Large intestine (tissue), 3 donors: ENCODE measurements at regions not wholly inside any gene's neighbourhood (a gene's known extent, or its start where the extent isn't known, plus 50 kb on each side); places are given as distances from the start of the nearest gene placed in this dataset.
"Not testable (repeated sequence)": the region's sequence is repeated elsewhere in the genome, so short reads cannot be mapped to it uniquely, and the experiment has no call there.

Experiments used
- DNase-seq, 2 donors: peaks; one replicate each; pipeline versions ENCODE4 v3.0.0 to v3.0.0-alpha.2; 2013
- H3K27ac ChIP-seq: one replicate; pipeline ENCODE4 v1.5.1; 2013; ENCODE audit warnings: low read length
- H3K27me3 ChIP-seq: 2 replicates; pipeline ENCODE4 v1.6.1; 2013; ENCODE audit warnings: low read length; ENCODE audit not compliant: control insufficient read depth, insufficient read depth
- H3K36me3 ChIP-seq: 2 replicates; pipeline ENCODE4 v1.6.1; 2013; ENCODE audit warnings: low read length; ENCODE audit not compliant: control insufficient read depth, insufficient read depth
- H3K4me1 ChIP-seq: one replicate; pipeline ENCODE4 v1.6.1; 2013; ENCODE audit warnings: low read length; ENCODE audit not compliant: control insufficient read depth, insufficient read depth
- H3K4me3 ChIP-seq: one replicate; pipeline ENCODE4 v1.5.1; 2013; ENCODE audit warnings: low read length
- H3K9me3 ChIP-seq: one replicate; pipeline ENCODE4 v1.6.1; 2013; ENCODE audit warnings: mild to moderate bottlenecking, low read depth, low read length, moderate library complexity; ENCODE audit not compliant: control insufficient read depth
- WGBS: methylation state at CpG from one replicate; pipeline ENCODE4 v1.1.5; 2013; ENCODE audit warnings: low lambda C conversion rate; ENCODE audit not compliant: insufficient coverage; 5-methylcytosine and 5-hydroxymethylcytosine counted together

GRCh38 chr17:445839-446238 is 93.2 kb upstream of the RPH3AL start, which contains the start of gene RFLNB:
TSS of gene RFLNB (minus strand) at chr17:445939.
- not testable (repeated sequence) for H3K4me1 ChIP-seq, H3K9me3 ChIP-seq, H3K27ac ChIP-seq, H3K27me3 ChIP-seq, H3K4me3 ChIP-seq
- 60% methylated on average over 1 of the region's 12 CpGs for WGBS
- H3K36me3 ChIP-seq, result peaks cover 21% of the 10 kb centered on the region
- DNase-seq, result peak in 1 of 2 donors; percentile 25

GRCh38 chr17:444879-445454 is 92.4 kb upstream of the RPH3AL start:
- WGBS, result no CpG with 5 or more reads among the region's 7 CpGs
- H3K4me1 ChIP-seq, result no peaks in the 10 kb centered on the region
- no peak overlapping the region for H3K27ac ChIP-seq
- no peaks in the 10 kb centered on the region for H3K9me3 ChIP-seq
- DNase-seq, result no peak
- H3K27me3 ChIP-seq, result no peaks in the 10 kb centered on the region
- peaks cover 21% of the 10 kb centered on the region for H3K36me3 ChIP-seq
- no peak overlapping the region for H3K4me3 ChIP-seq

GRCh38 chr17:443109-443508 is 90.5 kb upstream of the RPH3AL start:
- H3K36me3 ChIP-seq, result peaks cover 21% of the 10 kb centered on the region
- WGBS, result no CpG with 5 or more reads among the region's 30 CpGs
- H3K27ac ChIP-seq, result no peak overlapping the region
- DNase-seq, result no peak
- no peaks in the 10 kb centered on the region for H3K4me1 ChIP-seq
- H3K27me3 ChIP-seq, result no peaks in the 10 kb centered on the region
- H3K9me3 ChIP-seq, result no peaks in the 10 kb centered on the region
- H3K4me3 ChIP-seq, result no peak overlapping the region

- peaks cover 20% of the 10 kb centered on the region for H3K36me3 ChIP-seq
- DNase-seq, result no peak
- no peak overlapping the region for H3K27ac ChIP-seq
- no peaks in the 10 kb centered on the region for H3K27me3 ChIP-seq
- WGBS, result 100% methylated on average over 1 of the region's 41 CpGs
- H3K4me1 ChIP-seq, result no peaks in the 10 kb centered on the region
- H3K9me3 ChIP-seq, result no peaks in the 10 kb centered on the region
- H3K4me3 ChIP-seq, result no peak overlapping the region
Observed at GRCh38 chr17:441155-441950, 88.7 kb upstream of the RPH3AL start.

DNA sequence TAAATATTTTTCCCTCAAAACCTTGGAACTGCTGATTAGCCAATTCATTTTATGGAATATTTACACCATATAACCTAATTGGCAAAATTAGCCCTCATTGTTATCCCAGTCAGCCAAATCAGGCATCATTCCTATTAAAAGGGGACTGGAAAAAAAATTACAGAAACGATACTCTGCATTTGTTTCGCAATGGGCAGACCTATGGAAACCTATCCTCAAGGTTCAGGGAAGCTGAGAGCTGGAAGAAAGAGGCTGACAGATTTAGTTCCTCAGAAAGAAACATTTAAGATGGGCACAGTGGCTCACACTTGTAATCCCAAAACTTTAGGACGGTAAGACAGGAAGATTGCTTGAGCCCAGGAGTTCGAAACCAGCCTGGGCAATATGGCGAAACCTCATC is 85.6 kb upstream of the RPH3AL start:
- Histone ChIP-seq H3K36me3 (peaks cover 14% of the 10 kb centered on the region), H3K27ac (no peak overlapping the region), H3K4me3 (no peak overlapping the region), H3K27me3 (no peaks in the 10 kb centered on the region), H3K9me3 (no peaks in the 10 kb centered on the region), H3K4me1 (no peaks in the 10 kb centered on the region)
- WGBS, result 100% methylated on average over 2 of the region's 5 CpGs
- no peak for DNase-seq

- no peak overlapping the region for H3K4me3 ChIP-seq
- no peaks in the 10 kb centered on the region for H3K4me1 ChIP-seq
- no peak for DNase-seq
- peaks cover 8% of the 10 kb centered on the region for H3K36me3 ChIP-seq
- H3K27me3 ChIP-seq, result no peaks in the 10 kb centered on the region
- H3K9me3 ChIP-seq, result no peaks in the 10 kb centered on the region
- 80% methylated on average over 2 of the region's 2 CpGs for WGBS
- no peak overlapping the region for H3K27ac ChIP-seq
Observed at GRCh38 chr17:437545-437944, 84.9 kb upstream of the RPH3AL start.

DNA sequence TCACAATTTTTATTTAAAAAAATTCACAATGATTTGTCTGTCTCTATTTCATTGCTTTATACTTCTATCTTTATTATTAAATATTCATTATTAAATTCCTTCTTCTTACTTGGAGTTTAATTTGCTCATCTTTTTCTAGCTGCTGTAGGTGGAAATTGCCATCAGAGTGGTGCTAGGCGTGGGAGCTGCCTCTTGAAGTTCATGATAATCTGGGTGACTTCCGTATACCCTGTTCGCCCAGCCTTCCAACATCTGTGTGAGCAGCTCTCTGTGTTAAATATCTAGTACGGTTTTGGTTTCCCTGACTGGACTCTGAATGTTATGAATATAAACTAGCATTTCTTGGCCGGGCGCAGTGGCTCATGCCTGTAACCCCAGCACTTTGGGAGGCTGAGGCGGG is 84.0 kb upstream of the RPH3AL start:
- Histone ChIP-seq H3K9me3 (no peaks in the 10 kb centered on the region), H3K4me1 (no peaks in the 10 kb centered on the region), H3K27me3 (no peaks in the 10 kb centered on the region), H3K27ac (no peak overlapping the region), H3K4me3 (no peak overlapping the region), H3K36me3 (peaks cover 5% of the 10 kb centered on the region)
- DNase-seq, result no peak
- 0% methylated on average over 1 of the region's 7 CpGs for WGBS

DNA sequence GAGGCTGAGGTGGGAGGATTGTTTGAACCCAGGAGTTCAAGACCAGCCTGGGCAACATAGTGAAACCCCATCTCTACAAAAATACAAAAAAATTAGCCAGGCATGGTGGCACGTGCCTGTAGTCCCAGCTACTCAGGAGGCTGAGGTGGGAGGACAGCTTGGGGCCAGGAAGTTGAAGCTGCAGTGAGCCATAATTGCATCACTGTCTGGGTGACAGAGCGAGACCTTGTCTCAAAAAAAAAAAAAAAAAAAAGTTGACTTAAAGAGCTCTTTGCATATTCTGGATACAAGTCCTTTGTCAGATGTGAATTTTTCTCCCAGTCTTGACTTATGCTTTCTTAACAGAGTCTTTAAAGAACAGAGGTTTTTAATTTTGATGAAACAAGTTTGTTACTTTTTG is 79.9 kb upstream of the RPH3AL start:
- H3K9me3 ChIP-seq, result peaks cover 13% of the 10 kb centered on the region
- not testable (repeated sequence) for H3K36me3 ChIP-seq, H3K4me1 ChIP-seq, H3K27ac ChIP-seq, H3K27me3 ChIP-seq, H3K4me3 ChIP-seq, DNase-seq
- no CpG with 5 or more reads among the region's 2 CpGs for WGBS

GRCh38 chr17:431494-431893 is 78.9 kb upstream of the RPH3AL start:
- DNase-seq, result no peak
- no CpG with 5 or more reads among the region's 4 CpGs for WGBS
- no peaks in the 10 kb centered on the region for H3K36me3 ChIP-seq
- H3K4me3 ChIP-seq, result no peak overlapping the region
- no peak overlapping the region for H3K27ac ChIP-seq
- H3K4me1 ChIP-seq, result no peaks in the 10 kb centered on the region
- peaks cover 13% of the 10 kb centered on the region for H3K9me3 ChIP-seq
- H3K27me3 ChIP-seq, result no peaks in the 10 kb centered on the region

GRCh38 chr17:429589-429988 is 77.0 kb upstream of the RPH3AL start:
- H3K27ac ChIP-seq, result no peak overlapping the region
- peaks cover 13% of the 10 kb centered on the region for H3K9me3 ChIP-seq
- H3K4me3 ChIP-seq, result no peak overlapping the region
- DNase-seq, result no peak
- H3K4me1 ChIP-seq, result no peaks in the 10 kb centered on the region
- WGBS, result no CpG with 5 or more reads among the region's 8 CpGs
- no peaks in the 10 kb centered on the region for H3K36me3 ChIP-seq
- no peaks in the 10 kb centered on the region for H3K27me3 ChIP-seq

DNA sequence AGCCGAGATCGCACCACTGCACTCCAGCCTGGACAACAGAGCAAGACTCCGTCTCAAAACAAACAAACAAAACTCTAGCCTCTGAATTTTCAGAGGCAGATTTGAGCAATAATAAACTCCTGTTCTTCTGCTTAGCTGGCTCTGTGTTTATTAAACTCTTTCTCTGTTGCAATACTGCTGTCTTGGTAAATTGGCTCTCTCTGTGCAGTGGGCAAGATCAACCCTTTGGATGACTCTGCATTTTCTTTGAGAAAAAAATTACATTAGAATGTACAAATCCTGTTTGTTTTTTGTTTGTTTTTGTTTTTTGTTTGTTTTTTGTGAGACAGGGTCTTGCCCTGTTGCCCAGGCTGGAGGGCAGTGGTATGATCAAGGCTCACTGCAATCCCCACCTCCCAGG is 75.8 kb upstream of the RPH3AL start:
- no CpG with 5 or more reads among the region's 3 CpGs for WGBS
- Histone ChIP-seq H3K4me3 (no peak overlapping the region), H3K36me3 (no peaks in the 10 kb centered on the region), H3K27me3 (no peaks in the 10 kb centered on the region), H3K4me1 (no peaks in the 10 kb centered on the region), H3K27ac (no peak overlapping the region), H3K9me3 (peaks cover 13% of the 10 kb centered on the region)
- DNase-seq, result no peak
